Left renal pelvis (tissue), 4 donors: ENCODE measurements at regions not wholly inside any gene's neighbourhood (a gene's known extent, or its start where the extent isn't known, plus 50 kb on each side); places are given as distances from the start of the nearest gene placed in this dataset.

Experiments used
- DNase-seq, 4 donors: peaks; one replicate each; pipeline ENCODE4 v3.0.0-alpha.2; 2013; ENCODE audit warnings: low read depth in 4 of 4, low spot score in 3 of 4

DNA sequence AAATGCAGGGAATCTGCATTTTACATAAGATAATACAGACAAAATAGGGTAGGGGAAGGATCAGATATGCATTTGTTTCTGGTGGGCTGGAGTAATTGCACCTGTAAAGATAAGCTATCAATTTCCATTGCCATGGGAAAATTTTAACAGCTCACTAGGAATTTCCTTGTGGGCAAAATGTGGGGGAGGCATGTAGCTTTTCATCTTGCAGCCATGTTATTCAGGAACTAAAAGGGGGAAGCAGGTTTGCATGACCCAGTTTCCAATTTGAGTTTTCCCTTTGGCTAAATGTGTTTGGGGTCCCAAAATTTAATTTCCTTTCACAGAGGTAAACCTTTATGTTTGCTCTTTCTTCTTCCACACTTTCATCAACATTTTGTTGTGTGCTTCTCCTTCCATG lies 624.4 kb downstream of the NYAP2 start:
- DNase-seq: no peak

GRCh38 chr2:226023383-226023782 lies 623.9 kb downstream of the NYAP2 start:
- no peak for DNase-seq

- DNase-seq: no peak
Measured at GRCh38 chr2:226020956-226021355, 621.4 kb downstream of the NYAP2 start.

DNA sequence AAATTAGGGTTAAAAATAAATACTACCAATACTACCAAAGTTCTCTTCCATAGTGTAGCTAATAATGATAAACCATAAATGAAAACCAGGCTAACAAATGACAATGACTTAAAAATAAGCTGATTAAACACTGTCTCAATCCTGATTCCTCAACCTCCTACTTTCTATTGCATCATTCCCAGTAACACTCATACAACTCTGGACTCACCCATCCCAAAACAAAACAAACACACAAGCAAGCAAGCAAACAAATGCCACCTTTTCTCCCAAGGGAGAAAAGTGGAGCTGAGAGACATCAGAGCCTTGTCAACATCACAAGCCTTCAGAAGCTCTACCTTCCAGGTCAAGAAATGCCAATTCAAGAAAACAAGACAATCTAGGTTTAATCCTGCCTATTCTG lies 620.7 kb downstream of the NYAP2 start:
- no peak for DNase-seq

- no peak for DNase-seq
Measured at GRCh38 chr2:226018641-226019040, 619.1 kb downstream of the NYAP2 start.

- DNase-seq: no peak
Measured at GRCh38 chr2:226017537-226017936, 618.0 kb downstream of the NYAP2 start.

- DNase-seq: no peak
Measured at GRCh38 chr2:226017107-226017506, 617.6 kb downstream of the NYAP2 start.

DNA sequence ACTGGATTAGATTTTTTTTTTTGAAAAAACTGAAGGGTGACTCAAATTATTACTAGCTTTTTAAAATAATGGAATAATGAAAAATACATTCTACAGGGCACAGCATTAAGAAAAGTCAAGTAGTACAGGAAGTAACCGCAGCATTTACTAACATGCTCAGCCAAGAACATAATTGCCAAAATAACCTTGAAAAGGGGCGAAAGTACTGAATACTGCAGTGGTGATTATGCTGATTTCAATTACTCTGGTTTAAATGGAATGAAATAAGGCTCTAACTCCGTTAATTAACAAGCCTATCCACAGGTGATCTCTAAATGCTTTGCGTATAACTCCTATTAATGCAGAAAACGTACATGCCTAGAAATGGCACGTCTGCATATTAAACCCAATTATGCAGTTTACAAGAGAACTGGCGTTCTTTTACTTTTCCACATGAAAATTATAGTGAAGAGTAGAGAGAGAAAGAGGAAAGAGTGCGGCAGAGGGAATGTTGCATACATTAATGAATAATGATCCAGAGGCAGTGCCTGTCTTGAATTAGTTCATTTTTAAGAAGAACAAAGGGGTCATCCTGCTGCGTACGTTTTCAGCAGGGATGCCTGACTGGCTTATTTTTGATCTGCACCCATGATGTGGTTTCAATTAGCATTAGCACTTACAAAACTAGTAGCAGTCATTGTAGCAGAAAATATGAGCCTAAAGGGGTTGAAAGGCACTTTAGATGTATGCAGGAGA lies 612.4 kb downstream of the NYAP2 start:
- DNase-seq: no peak

GRCh38 chr2:226002438-226002837 lies 602.9 kb downstream of the NYAP2 start:
- no peak for DNase-seq

GRCh38 chr2:226001716-226002115 lies 602.2 kb downstream of the NYAP2 start:
- no peak for DNase-seq

- no peak for DNase-seq
Measured at GRCh38 chr2:225999692-226000091, 600.2 kb downstream of the NYAP2 start.

- DNase-seq: no peak
Measured at GRCh38 chr2:225998653-225999052, 599.1 kb downstream of the NYAP2 start.

DNA sequence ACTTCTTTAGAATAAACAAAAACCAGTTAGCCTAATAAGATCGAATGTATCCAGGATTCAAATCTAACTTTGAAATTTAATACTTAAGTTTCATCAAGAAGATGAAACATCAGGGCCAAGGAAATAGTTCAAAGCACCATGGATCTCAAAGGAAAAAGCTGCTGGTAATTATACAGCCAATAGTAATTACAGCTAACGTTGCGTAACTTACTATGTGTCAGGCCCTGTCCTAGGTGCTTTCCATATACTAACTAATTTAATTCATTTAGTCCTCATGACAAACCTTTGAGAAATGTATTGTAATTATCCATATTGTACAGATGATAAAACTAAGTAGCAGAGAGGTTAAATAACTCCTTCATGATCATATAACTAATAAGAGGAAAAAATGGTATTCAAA lies 598.6 kb downstream of the NYAP2 start:
- DNase-seq: no peak

GRCh38 chr2:225996462-225996828 lies 596.9 kb downstream of the NYAP2 start:
- DNase-seq: no peak

DNA sequence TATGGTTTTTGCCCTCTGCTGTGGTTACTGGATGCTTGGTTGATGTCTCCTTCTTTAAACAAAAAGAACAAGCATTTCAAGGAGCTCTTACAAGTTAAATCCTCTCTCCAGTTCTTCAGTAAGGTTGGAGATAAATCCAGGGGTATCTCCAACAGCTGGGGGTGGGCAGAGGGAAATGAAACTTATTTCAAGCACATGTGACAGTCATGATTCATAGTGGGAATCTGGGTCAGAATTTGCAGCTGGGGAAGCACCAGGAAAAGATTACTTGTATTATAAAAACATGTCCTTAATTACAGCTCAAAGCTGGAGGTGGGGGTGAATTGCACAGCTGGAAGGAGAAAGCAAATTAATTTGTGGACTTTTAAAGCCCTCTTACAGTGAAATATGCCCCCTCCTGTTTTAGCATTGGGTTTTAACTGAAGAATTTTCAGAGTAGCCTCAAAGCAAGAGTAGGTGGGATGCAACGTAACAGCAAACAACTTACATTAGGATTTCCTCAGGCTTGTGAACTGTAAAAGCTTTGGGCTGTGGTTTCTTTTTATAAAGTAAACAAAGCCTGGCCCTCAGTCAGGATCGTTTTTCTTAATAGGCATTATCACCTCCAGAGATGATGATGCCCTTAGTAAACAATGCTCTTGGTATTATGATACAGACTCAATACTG lies 596.4 kb downstream of the NYAP2 start:
- DNase-seq: no peak

DNA sequence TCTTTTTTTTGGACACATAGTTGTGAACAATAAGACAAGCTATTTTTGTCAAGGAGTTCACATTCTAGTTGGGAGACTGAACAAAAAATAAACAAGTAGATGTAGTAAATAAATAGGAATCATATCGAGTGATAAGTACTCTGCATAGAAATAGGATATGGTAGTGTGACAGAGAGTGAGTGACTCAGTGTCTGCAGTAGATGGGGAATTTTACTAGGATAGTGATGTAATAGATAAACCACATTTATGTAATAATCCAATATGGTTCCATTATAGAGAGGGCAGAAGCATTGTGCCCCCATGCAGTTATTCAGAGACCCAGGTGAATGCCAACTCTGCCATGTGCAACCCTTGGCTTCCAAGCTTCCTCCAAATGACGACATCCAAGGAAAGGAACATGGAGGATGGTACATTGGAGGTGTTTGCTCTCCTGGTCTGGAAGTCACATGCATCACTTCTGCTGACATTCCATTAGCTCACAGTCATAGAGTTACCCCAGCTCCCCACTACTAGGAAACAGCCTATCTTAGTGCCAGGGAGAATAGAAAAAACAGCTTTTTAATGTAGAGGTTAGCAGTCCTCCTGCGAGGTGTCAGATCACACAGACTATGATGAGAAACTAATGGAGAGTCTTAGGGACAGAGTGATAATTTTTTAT lies 595.4 kb downstream of the NYAP2 start:
- DNase-seq: no peak

GRCh38 chr2:225993430-225993829 lies 593.9 kb downstream of the NYAP2 start:
- DNase-seq: no peak

DNA sequence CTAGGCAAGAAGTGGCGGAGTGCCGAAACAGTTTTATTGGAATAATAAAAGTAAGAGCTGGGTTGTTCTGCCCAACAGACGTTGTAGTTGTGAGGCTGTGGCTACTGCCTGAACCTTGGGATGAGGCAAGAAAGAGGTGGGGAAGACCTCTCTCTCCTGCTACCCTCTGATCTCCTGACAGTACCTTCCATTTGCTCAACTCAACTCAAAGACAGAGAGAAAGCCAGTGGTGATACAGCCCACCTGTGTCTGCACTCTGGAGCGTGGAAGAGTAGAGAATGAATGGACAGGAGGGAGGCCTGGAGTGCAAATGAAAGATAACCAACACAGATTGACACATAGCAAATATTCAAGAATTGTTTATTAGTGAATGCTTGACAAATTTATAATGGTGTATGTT lies 590.3 kb downstream of the NYAP2 start:
- no peak for DNase-seq

DNA sequence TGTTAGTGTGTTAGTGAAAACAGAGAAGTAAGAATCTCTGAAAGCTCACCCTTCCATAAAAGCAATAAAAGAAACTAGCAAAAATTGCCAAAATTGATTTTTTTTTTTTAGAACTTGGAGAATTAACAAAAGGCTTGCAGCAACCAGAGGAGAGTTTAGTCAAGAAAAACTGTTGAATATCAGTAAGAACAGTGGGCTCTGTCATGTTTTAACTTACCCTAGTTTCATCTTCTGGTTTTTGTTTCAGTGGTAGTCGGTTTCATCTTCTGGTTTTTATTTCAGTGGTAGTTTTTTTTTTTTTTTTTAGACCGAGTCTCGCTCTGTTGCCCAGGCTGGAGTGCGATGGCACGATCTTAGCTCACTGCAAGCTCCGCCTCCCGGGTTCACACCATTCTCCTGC lies 580.9 kb downstream of the NYAP2 start:
- no peak for DNase-seq

GRCh38 chr2:225971433-225971832 lies 571.9 kb downstream of the NYAP2 start:
- no peak for DNase-seq

GRCh38 chr2:225948903-225949302 lies 549.4 kb downstream of the NYAP2 start:
- no peak for DNase-seq

DNA sequence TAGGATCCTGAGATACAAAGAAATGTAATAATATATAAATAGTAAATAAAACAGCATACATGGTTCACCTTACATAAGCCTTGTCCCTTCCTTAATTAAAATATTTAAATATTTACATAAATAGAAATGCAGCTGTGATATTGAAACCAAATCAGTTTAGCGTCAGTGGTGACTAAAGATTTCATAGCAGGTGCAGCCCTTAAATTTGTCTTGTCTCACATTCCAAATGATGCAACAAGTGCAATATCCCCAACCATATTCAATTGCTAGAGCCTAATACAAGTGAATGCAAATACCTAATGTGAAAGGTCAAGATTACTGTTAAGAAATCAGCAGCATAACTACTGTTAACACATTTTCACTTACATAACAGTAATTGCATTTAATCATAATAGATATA lies 539.5 kb downstream of the NYAP2 start:
- DNase-seq: no peak
